GM21528 (cell line): ENCODE measurements at regions not wholly inside any gene's neighbourhood (a gene's known extent, or its start where the extent isn't known, plus 50 kb on each side); places are given as distances from the start of the nearest gene placed in this dataset.
"Not testable (repeated sequence)": the region's sequence is repeated elsewhere in the genome, so short reads cannot be mapped to it uniquely, and the experiment has no call there.

ENCODE experiments used
- ATAC-seq: cut with Tn5 transposase; IDR thresholded peaks from one replicate; pipeline ENCODE4 v1.9.1; 2021; ENCODE audit warnings: mild to moderate bottlenecking, moderate library complexity; ENCODE audit not compliant: unreplicated experiment, low FRiP score

- no peak for ATAC-seq
These were observed 309.9 kb downstream of the ADGRL2 start for GRCh38 chr1:82110366-82111254.

DNA sequence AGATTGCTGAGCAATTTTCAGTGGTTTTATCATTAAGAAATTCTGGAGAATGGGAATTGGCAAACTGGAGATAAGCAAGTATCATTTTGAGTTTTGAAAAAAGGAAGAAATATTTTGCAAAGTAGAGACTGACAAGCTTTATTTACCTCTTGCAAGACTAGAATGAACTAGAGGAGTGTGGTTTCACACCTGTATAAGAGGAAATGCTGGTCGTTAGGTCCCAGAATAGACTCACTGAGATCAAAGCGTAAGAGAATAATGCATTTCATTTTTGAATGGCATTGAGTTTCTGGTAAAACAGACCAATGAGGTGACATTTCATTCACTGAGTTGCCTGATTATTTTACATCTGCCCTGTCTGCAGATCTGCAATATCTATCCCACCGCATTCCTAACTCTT, 308.1 kb downstream of the ADGRL2 start:
- ATAC-seq, result no peak

DNA sequence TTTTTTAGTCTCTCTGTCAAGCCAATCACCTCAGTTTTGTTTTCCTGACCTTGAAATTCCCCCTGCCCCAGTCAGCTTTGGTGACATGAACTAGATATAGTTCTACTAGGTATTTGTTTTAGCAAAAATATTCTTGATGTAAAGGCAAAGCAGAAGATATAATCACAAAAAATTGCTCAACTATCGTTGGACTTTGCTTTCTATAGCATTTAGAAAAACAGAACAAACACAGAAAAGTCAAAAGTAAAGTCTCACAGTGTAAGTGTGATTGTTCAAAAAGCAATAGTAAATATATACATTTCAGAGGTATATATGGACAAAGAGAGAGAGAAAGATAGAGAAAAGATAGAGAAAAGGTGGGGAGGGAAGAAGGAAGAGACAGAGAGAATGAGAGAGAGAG, 305.9 kb downstream of the ADGRL2 start:
- ATAC-seq, result no peak

DNA sequence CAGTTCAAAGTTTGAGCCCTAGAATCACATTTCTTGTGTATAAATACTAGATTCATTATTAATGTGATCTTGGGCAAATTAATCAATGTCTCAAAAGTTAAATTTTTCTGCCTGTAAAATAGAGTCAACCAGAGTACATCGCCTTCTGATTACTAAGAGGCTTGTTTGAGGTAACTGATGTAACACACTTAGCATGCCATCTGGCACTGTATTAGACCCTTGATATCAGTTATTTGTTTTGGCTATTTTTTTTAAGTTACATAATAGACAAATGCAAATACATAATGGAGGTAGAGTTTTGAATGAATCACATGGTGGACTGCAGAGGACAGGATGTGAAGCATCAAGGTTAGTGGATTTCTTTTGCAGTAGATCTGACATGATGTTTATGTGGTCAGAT, 298.4 kb downstream of the ADGRL2 start:
- ATAC-seq, result no peak

DNA sequence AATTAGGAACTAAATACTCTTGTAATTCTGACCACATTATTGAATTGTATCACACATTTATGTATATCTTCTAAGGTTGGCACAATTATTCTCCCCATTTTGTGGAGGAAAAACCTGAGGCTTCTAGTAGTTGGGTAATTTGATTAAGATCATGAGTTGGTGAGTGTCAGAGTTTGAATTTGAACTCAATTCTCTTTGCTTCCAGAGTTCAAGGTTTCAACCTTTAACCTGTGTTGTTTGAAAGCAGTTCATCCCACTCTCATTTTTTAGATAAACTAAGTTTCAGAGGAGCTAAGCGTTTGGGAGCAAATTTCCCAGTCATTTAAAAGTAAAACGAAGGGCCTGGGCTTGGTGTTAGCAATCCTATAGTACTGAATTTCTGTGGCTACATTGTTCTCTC, 293.4 kb downstream of the ADGRL2 start:
- ATAC-seq, result no peak

DNA sequence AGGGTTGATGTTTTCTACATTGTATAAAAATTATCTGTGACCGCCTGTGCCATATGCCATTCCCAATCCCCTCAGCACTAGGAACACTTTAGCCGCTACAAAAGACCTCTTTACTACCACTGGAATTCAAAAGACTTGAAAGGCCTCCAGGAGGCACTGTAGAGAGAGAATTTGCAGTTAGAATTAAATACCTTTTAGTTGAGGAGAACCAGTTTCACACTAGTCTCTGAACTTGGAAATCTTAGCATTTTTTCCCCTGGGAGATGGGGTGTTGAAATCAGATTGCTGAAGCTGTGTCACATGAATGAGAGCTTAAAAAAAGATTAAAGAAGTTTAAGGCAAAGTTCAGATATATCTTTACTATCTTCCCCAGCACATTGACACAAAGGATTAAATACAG, 291.0 kb downstream of the ADGRL2 start:
- ATAC-seq, result no peak

DNA sequence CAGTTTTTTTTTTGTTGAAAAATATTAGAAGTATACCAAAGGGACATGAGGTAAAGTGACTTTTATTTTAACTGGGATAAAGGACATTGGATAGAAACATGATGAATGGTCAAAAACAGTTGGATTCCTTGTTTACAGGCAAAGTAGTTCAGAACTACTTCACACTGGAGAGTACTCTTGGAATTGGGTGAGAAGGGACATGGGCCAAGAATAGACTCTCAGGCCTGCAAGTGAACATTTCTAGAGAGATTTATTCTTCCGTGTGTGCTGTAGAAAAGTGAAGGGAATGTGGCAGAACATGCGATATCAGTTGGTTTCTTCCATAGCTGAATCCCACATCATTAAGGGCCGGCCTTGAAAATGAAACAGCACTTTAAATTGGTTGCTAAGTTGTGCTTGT, 290.5 kb downstream of the ADGRL2 start:
- no peak for ATAC-seq

GRCh38 chr1:82090104-82090503, 289.4 kb downstream of the ADGRL2 start:
- ATAC-seq, result no peak

GRCh38 chr1:82086739-82087138, 286.0 kb downstream of the ADGRL2 start:
- no peak for ATAC-seq

GRCh38 chr1:82079607-82080006, 278.9 kb downstream of the ADGRL2 start:
- ATAC-seq, result no peak

GRCh38 chr1:82073659-82074058, 272.9 kb downstream of the ADGRL2 start:
- ATAC-seq, result no peak

GRCh38 chr1:82073071-82073470, 272.3 kb downstream of the ADGRL2 start:
- ATAC-seq, result no peak

DNA sequence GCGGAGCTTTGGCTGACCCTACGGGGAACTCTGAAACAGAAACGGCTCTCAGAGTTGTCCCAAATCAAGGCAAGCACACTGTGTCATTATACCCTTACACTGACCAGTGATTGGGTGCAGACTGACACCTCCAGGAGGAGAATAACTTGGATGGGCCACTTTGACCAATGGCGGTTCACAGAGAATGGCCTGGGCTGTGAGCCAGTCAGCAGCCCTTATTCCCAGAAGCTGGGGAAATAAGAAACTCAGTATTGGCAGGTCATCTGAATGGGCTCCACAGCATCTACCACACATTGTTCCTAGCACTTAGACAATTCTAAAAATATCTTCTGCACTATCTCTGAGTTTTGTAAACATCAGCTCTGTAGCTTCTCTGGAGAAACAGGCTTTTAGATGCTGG, 265.2 kb downstream of the ADGRL2 start:
- ATAC-seq, result no peak

DNA sequence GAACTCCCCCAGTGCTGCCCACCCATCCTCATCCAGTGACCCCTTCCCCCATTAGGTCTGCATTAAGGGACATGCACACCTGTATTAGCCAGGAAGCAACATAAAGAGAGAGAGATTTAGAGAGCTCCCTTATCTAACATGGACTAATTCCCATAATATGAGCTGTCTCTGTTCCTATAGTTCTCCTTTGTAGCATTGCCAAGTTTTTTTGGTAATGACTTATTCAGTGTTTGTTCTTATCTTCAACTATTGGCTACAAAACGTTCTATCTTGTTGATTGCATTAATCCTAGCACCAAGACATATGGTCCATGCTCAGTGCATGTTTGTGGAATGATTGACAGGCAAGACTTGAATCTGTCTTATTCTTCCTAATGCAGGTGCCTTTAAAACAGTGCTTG, 264.0 kb downstream of the ADGRL2 start:
- no peak for ATAC-seq

GRCh38 chr1:82062206-82062605, 261.5 kb downstream of the ADGRL2 start:
- ATAC-seq, result no peak

GRCh38 chr1:82059959-82060358, 259.2 kb downstream of the ADGRL2 start:
- ATAC-seq, result no peak

GRCh38 chr1:82057011-82057410, 256.3 kb downstream of the ADGRL2 start:
- no peak for ATAC-seq

- ATAC-seq, result not testable (repeated sequence)
These were observed 254.6 kb downstream of the ADGRL2 start for GRCh38 chr1:82055375-82055774.

DNA sequence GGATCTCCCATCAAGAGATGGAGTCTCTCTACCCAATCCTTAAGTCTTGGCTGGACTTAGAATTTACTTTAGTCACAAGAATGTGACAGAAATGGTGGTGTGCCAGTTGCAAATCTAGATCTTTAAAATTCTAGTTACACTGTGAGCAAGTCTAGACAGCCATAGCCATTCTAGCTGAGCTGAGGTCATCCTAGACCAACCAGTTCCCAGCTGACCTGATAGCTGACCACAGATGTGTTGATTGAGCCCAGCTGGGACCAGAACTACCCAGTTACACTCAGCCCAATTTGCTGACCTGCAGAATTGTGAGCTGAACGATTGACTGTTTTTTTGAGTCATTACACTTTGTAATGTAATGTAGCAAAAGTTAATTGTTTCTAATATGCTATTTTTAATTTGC, 251.8 kb downstream of the ADGRL2 start:
- ATAC-seq, result no peak

- ATAC-seq, result no peak
These were observed 247.9 kb downstream of the ADGRL2 start for GRCh38 chr1:82048596-82048995.

GRCh38 chr1:82045221-82045620, 244.5 kb downstream of the ADGRL2 start:
- no peak for ATAC-seq

DNA sequence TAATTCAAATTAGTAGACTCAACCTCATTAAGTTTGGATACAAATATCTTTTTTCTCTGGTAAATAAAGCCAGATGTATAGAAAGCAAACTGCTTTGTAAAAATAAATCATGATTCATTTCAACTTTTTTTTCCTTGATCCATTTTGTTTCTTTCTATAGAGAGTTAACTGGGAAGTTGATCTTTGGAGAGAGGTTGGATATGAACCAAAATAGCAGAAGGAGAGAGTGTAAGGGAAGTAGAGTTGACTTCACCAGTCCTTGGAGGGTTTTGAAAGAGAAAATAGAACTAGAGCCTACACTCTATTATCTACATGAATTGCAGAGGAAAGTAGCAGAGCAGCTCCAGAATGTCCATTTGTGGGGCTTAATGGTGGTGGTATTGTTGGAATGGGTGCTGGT, 243.8 kb downstream of the ADGRL2 start:
- no peak for ATAC-seq

- ATAC-seq, result no peak
These were observed 243.4 kb downstream of the ADGRL2 start for GRCh38 chr1:82044111-82044510.
